H1 (cell line): ENCODE measurements at regions not wholly inside any gene's neighbourhood (a gene's known extent, or its start where the extent isn't known, plus 50 kb on each side); places are given as distances from the start of the nearest gene placed in this dataset.

Experiments used
- BCL11A ChIP-seq, 2 experiments: IDR thresholded peaks; one replicate each; pipeline ENCODE4 v1.6.1; 2011; ENCODE audit warnings: low read depth in 2 of 2, low read length in 2 of 2, mild to moderate bottlenecking in 2 of 2
- MAFK ChIP-seq: IDR thresholded peaks from 2 replicates; pipeline ENCODE4 v1.6.1; 2012; ENCODE audit warnings: low read depth, mild to moderate bottlenecking, improper control_type of control experiment, low read length

DNA sequence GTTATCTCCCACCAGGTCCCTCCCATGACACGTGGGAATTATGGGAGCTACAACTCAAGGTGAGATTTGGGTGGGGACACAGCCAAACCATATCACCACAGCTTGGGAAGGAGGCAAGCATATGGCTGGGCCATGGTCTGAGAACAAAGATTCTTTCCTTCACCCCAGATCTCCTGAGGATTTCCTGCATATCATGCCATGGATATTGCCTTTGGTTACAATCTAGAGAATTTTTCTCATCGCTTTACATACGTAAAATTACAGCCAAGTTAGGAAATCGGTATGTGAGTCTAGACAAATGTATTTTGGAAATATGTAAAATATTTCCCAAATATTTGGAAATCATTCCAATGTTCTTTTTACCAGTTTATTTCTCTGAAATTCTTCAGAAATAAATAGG, 398.3 kb downstream of the RFC3 start (continued):
- TF ChIP-seq MAFK (no peak), BCL11A (IDR thresholded peaks at IDR 0.05; ENCODE audit: low read depth in 2 of 2, low read length in 2 of 2) (no peak)
